Bronchial epithelial cell (primary cell): ENCODE measurements at regions not wholly inside any gene's neighbourhood (a gene's known extent, or its start where the extent isn't known, plus 50 kb on each side); places are given as distances from the start of the nearest gene placed in this dataset.

Experiments used
- DNase-seq: peaks from one replicate; pipeline ENCODE4 v3.0.0-alpha.2; 2010; ENCODE audit warnings: low read depth
- FAIRE-seq: peaks from 2 replicates; lab custom pipeline; 2011; peaks lifted over from hg19 to GRCh38; lab: Jason Lieb, UNC
- H3K27me3 ChIP-seq: 2 replicates; pipeline ENCODE4 v1.5.1; 2011; ENCODE audit warnings: low read length; ENCODE audit not compliant: control insufficient read depth, insufficient read depth
- H3K36me3 ChIP-seq: 2 replicates; pipeline ENCODE4 v1.5.1; 2011; ENCODE audit warnings: low read length; ENCODE audit not compliant: control insufficient read depth, insufficient read depth
- H3K4me3 ChIP-seq: 2 replicates; pipeline ENCODE4 v1.5.1; 2011; ENCODE audit warnings: mild to moderate bottlenecking, low read depth, low read length, control low read depth
- CTCF ChIP-seq: IDR thresholded peaks from 2 replicates; pipeline ENCODE4 v1.5.1; 2011; ENCODE audit warnings: mild to moderate bottlenecking, moderate library complexity, low read length, control low read depth, inconsistent platforms; ENCODE audit not compliant: insufficient read depth, severe bottlenecking

- no peak for TF ChIP-seq CTCF
- H3K27me3 ChIP-seq = no peaks in the 10 kb centered on the region
- FAIRE-seq = no peak
- no peaks in the 10 kb centered on the region for H3K36me3 ChIP-seq
- DNase-seq = no peak
- no peak overlapping the region for H3K4me3 ChIP-seq
Observed at GRCh38 chr12:4025181-4026019, 152.2 kb upstream of the PARP11 start.

- FAIRE-seq = no peak
- no peak for TF ChIP-seq CTCF
- no peak overlapping the region for H3K4me3 ChIP-seq
- H3K27me3 ChIP-seq = no peaks in the 10 kb centered on the region
- no peak for DNase-seq
- no peaks in the 10 kb centered on the region for H3K36me3 ChIP-seq
Observed at GRCh38 chr12:4024701-4025100, 151.5 kb upstream of the PARP11 start.

GRCh38 chr12:4015225-4016091 is 142.3 kb upstream of the PARP11 start:
- no peak for FAIRE-seq
- H3K27me3 ChIP-seq = no peaks in the 10 kb centered on the region
- TF ChIP-seq CTCF = no peak
- no peak for DNase-seq
- H3K36me3 ChIP-seq = no peaks in the 10 kb centered on the region
- H3K4me3 ChIP-seq = no peak overlapping the region

- DNase-seq (no peak), FAIRE-seq (peak; percentile 89)
- TF ChIP-seq CTCF = no peak
- Histone ChIP-seq H3K27me3 (no peaks in the 10 kb centered on the region), H3K36me3 (no peaks in the 10 kb centered on the region), H3K4me3 (no peak overlapping the region)
Observed at GRCh38 chr12:4014858-4015224, 141.6 kb upstream of the PARP11 start.

GRCh38 chr12:4014444-4014843 is 141.2 kb upstream of the PARP11 start:
- Histone ChIP-seq H3K4me3 (no peak overlapping the region), H3K36me3 (no peaks in the 10 kb centered on the region), H3K27me3 (no peaks in the 10 kb centered on the region)
- no peak for TF ChIP-seq CTCF
- DNase-seq (no peak), FAIRE-seq (no peak)
